ENCODE measurements at regions not wholly inside any gene's neighbourhood (a gene's known extent, or its start where the extent isn't known, plus 50 kb on each side); places are given as distances from the start of the nearest gene placed in this dataset.

DNA sequence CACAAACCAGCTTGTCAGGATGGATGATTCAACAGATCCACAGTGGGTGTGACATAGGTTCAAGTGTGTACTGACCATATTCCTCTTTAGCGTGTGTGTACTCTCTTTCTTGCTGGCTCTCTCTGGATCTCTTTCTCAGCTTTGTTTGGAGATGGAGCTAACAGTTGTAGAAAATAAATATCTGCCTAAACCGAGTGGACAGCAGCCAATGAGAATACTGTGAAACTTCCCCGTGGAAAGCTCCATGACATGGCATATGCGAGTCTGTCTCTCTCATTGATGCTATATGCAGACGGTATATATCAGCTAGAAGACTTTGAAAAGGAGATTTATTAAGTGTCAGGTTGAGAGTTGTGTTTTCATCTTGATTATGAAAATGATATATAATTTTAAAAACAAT lies 406.5 kb upstream of the SUCLG2 start:
- TF ChIP-seq, protein P1, sequence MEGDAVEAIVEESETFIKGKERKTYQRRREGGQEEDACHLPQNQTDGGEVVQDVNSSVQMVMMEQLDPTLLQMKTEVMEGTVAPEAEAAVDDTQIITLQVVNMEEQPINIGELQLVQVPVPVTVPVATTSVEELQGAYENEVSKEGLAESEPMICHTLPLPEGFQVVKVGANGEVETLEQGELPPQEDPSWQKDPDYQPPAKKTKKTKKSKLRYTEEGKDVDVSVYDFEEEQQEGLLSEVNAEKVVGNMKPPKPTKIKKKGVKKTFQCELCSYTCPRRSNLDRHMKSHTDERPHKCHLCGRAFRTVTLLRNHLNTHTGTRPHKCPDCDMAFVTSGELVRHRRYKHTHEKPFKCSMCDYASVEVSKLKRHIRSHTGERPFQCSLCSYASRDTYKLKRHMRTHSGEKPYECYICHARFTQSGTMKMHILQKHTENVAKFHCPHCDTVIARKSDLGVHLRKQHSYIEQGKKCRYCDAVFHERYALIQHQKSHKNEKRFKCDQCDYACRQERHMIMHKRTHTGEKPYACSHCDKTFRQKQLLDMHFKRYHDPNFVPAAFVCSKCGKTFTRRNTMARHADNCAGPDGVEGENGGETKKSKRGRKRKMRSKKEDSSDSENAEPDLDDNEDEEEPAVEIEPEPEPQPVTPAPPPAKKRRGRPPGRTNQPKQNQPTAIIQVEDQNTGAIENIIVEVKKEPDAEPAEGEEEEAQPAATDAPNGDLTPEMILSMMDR (IDR thresholded peaks at IDR 0.05) = no peak
- TF ChIP-seq POLR2A (IDR thresholded peaks at IDR 0.05) = no peak
